ENCODE measurements at regions not wholly inside any gene's neighbourhood (a gene's known extent, or its start where the extent isn't known, plus 50 kb on each side); places are given as distances from the start of the nearest gene placed in this dataset.

DNA sequence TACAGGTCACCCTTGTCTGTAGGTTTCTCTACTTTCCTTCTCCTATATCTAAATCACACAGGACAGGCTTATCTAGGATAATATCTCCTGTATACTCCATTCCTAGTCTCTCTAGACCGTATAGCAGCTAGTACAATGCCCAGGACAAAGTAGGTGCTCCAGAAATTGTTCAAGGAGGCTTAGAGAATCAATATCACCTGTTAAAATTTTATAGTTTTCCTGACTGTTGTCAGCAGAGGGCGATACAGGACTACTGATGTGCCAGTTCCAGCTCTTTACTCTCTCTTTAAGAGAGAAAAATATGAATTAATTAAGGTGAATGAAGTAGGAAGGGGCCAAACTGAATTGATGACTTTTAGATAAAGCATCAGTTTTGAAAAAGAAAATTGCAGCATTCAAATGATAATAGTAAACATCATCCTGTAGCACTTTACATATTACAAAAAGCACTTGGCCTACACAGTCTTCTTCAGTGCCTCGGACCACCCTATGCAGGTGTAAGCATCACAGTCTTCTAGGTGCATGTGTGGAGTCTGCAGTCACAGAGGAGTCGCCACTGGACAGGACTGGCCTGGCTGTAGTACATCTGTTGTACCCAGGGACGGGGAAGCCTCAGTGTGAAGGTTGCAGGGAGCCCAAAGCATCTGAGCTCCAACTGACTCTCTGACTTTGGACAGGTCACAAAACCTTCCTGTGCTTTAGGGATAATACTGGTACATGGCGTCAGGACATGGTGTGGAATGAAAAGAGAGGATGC, 61.9 kb upstream of the MAX start:
- TF ChIP-seq POLR2AphosphoS5 (IDR thresholded peaks at IDR 0.05; ENCODE audit: low read depth, low read length) (no peak), POLR2A (IDR thresholded peaks at IDR 0.05; ENCODE audit: low read depth, low read length) (no peak), TAF1 (IDR thresholded peaks at IDR 0.05; ENCODE audit: borderline replicate concordance, low read depth, low read length) (no peak)
